HCT116 (cell line): ENCODE measurements at regions not wholly inside any gene's neighbourhood (a gene's known extent, or its start where the extent isn't known, plus 50 kb on each side); places are given as distances from the start of the nearest gene placed in this dataset.

Experiments
- CTCF ChIP-seq, 3 experiments: fragments of 200-600 bp in 1 of 3; sonication (generic) in 1 of 3; IDR thresholded peaks in 2 of 3; conservative IDR thresholded peaks in 1 of 3; 2 replicates each; pipeline ENCODE4 v1.5.1; 2012 to 2017; ENCODE audit warnings: low read depth in 2 of 3, low read length in 2 of 3, antibody characterized with exemption in 1 of 3, borderline replicate concordance in 1 of 3, control low read depth in 1 of 3, mild to moderate bottlenecking in 1 of 3, mixed read lengths in 1 of 3, mixed run types in 1 of 3, moderate library complexity in 1 of 3; ENCODE audit not compliant: insufficient read depth in 1 of 3
- EZH2 ChIP-seq: fragments of 200-600 bp; sonication (generic); IDR thresholded peaks from 2 replicates; pipeline ENCODE4 v1.6.1; 2017; ENCODE audit warnings: antibody characterized with exemption, mixed run types
- EZH2phosphoT487 ChIP-seq: fragments of 200-600 bp; IDR thresholded peaks from 2 replicates; pipeline ENCODE4 v1.6.1; 2018; ENCODE audit warnings: antibody characterized with exemption, borderline replicate concordance
- MAX ChIP-seq: IDR thresholded peaks from 2 replicates; pipeline ENCODE4 v1.6.1; 2012
- POLR2A ChIP-seq: IDR thresholded peaks from 2 replicates; pipeline ENCODE4 v1.7.0; 2011; ENCODE audit warnings: borderline replicate concordance; ENCODE audit not compliant: insufficient read depth, insufficient read length; ENCODE audit errors: extremely low read depth
- POLR2AphosphoS5 ChIP-seq: IDR thresholded peaks from 2 replicates; pipeline ENCODE4 v1.6.1; 2011; ENCODE audit warnings: mild to moderate bottlenecking, low read depth, low read length, moderate library complexity
- REST ChIP-seq: IDR thresholded peaks from 2 replicates; pipeline ENCODE4 v1.6.1; 2012; ENCODE audit warnings: low read depth
- SIN3A ChIP-seq: IDR thresholded peaks from 2 replicates; pipeline ENCODE4 v1.6.1; 2012; ENCODE audit warnings: low read depth
- YY1 ChIP-seq: IDR thresholded peaks from 2 replicates; pipeline ENCODE4 v1.6.1; 2011; ENCODE audit warnings: low read length, low read depth, moderate library complexity, mild to moderate bottlenecking; ENCODE audit not compliant: insufficient replicate concordance; ENCODE audit errors: extremely low read depth
- TF ChIP-seq, protein P1 (sequence below): IDR thresholded peaks from 2 replicates; pipeline ENCODE4 v1.6.1; 2012

- TF ChIP-seq CTCF (IDR thresholded peaks at IDR 0.05 in 2 of 3, conservative IDR thresholded peaks at IDR 0.05 in 1 of 3; ENCODE audit: borderline replicate concordance in 1 of 3, insufficient read depth in 1 of 3, low read depth in 2 of 3, low read length in 2 of 3) (no peak), MAX (no peak), EZH2 (no peak), POLR2A (no peak), YY1 (no peak), REST (no peak), SIN3A (no peak), POLR2AphosphoS5 (no peak), EZH2phosphoT487 (no peak)
- TF ChIP-seq, protein P1, sequence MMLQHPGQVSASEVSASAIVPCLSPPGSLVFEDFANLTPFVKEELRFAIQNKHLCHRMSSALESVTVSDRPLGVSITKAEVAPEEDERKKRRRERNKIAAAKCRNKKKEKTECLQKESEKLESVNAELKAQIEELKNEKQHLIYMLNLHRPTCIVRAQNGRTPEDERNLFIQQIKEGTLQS: no peak
These were observed 628.1 kb downstream of the LMO4 start for GRCh38 chr1:87956750-87957149.
